H1 (cell line): ENCODE measurements at regions not wholly inside any gene's neighbourhood (a gene's known extent, or its start where the extent isn't known, plus 50 kb on each side); places are given as distances from the start of the nearest gene placed in this dataset.

Source experiments
- CEBPB ChIP-seq: IDR thresholded peaks from 2 replicates; pipeline ENCODE4 v1.6.1; 2012; ENCODE audit warnings: low read depth, low read length
- FOSL1 ChIP-seq: IDR thresholded peaks from 2 replicates; pipeline ENCODE4 v1.6.1; 2011; ENCODE audit warnings: mild to moderate bottlenecking, low read depth, low read length, moderate library complexity; ENCODE audit not compliant: insufficient read depth
- JUN ChIP-seq: IDR thresholded peaks from 2 replicates; pipeline ENCODE4 v1.6.1; 2011; ENCODE audit warnings: low read depth, mild to moderate bottlenecking, improper control_type of control experiment, low read length
- JUND ChIP-seq: IDR thresholded peaks from 2 replicates; pipeline ENCODE4 v1.6.1; 2011; ENCODE audit warnings: mild to moderate bottlenecking, improper control_type of control experiment, low read length
- TAF7 ChIP-seq: optimal IDR thresholded peaks from 2 replicates; pipeline ENCODE3; 2011; ENCODE audit warnings: low read depth, mild to moderate bottlenecking, inconsistent platforms, low read length, moderate library complexity, borderline replicate concordance
- TCF12 ChIP-seq: IDR thresholded peaks from 2 replicates; pipeline ENCODE4 v1.6.1; 2011; ENCODE audit warnings: low read depth, mild to moderate bottlenecking, low read length
- TEAD4 ChIP-seq: IDR thresholded peaks from 2 replicates; pipeline ENCODE4 v1.6.1; 2012; ENCODE audit warnings: low read depth, low read length, inconsistent platforms, mixed read lengths
- YY1 ChIP-seq: IDR thresholded peaks from 2 replicates; pipeline ENCODE4 v1.6.1; 2011; ENCODE audit warnings: low read depth, mild to moderate bottlenecking, low read length
- TF ChIP-seq, protein P1 (sequence below): fragments of 300-600 bp; sonication (generic); IDR thresholded peaks from 2 replicates; pipeline ENCODE4 v1.7.1; 2012; ENCODE audit warnings: low read length, moderate library complexity, mild to moderate bottlenecking, inconsistent platforms; ENCODE audit not compliant: insufficient replicate concordance
- TF ChIP-seq, protein P2 (sequence below): IDR thresholded peaks from 2 replicates; pipeline ENCODE4 v1.6.1; 2012; ENCODE audit warnings: low read length, inconsistent platforms

DNA sequence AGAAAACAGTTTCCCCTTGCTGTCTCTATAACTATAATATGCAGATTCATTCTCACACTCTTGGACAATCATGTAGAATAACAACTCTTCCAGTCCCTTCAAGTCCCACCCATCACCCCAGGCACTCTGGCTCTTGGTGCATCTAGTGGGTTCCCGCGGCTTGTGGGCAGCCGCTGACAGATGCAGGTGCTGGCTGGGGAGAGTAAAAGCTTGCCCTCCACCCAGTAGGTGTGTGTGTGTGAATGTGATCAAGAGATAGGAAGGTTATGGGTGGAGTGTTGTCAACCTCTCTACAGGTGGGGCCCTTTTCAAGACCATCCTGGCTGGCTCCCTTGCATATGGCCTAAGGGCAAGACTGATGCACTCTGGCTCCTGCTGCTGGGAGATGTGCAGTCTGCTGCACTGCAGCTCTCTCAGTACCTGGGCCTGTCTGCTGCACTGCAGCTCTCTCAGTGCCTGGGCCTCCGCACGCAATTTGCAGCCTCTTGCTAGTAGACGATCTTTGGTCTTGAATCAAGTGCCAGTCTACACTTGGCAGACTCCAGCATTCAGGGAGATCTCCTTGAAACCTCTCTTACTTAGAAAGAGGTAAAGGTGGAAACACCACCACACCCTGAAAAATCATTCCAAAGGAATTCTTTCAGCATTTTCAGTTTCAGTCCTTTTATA lies 189.7 kb upstream of the GDNF start (continued):
- TF ChIP-seq, protein P1, sequence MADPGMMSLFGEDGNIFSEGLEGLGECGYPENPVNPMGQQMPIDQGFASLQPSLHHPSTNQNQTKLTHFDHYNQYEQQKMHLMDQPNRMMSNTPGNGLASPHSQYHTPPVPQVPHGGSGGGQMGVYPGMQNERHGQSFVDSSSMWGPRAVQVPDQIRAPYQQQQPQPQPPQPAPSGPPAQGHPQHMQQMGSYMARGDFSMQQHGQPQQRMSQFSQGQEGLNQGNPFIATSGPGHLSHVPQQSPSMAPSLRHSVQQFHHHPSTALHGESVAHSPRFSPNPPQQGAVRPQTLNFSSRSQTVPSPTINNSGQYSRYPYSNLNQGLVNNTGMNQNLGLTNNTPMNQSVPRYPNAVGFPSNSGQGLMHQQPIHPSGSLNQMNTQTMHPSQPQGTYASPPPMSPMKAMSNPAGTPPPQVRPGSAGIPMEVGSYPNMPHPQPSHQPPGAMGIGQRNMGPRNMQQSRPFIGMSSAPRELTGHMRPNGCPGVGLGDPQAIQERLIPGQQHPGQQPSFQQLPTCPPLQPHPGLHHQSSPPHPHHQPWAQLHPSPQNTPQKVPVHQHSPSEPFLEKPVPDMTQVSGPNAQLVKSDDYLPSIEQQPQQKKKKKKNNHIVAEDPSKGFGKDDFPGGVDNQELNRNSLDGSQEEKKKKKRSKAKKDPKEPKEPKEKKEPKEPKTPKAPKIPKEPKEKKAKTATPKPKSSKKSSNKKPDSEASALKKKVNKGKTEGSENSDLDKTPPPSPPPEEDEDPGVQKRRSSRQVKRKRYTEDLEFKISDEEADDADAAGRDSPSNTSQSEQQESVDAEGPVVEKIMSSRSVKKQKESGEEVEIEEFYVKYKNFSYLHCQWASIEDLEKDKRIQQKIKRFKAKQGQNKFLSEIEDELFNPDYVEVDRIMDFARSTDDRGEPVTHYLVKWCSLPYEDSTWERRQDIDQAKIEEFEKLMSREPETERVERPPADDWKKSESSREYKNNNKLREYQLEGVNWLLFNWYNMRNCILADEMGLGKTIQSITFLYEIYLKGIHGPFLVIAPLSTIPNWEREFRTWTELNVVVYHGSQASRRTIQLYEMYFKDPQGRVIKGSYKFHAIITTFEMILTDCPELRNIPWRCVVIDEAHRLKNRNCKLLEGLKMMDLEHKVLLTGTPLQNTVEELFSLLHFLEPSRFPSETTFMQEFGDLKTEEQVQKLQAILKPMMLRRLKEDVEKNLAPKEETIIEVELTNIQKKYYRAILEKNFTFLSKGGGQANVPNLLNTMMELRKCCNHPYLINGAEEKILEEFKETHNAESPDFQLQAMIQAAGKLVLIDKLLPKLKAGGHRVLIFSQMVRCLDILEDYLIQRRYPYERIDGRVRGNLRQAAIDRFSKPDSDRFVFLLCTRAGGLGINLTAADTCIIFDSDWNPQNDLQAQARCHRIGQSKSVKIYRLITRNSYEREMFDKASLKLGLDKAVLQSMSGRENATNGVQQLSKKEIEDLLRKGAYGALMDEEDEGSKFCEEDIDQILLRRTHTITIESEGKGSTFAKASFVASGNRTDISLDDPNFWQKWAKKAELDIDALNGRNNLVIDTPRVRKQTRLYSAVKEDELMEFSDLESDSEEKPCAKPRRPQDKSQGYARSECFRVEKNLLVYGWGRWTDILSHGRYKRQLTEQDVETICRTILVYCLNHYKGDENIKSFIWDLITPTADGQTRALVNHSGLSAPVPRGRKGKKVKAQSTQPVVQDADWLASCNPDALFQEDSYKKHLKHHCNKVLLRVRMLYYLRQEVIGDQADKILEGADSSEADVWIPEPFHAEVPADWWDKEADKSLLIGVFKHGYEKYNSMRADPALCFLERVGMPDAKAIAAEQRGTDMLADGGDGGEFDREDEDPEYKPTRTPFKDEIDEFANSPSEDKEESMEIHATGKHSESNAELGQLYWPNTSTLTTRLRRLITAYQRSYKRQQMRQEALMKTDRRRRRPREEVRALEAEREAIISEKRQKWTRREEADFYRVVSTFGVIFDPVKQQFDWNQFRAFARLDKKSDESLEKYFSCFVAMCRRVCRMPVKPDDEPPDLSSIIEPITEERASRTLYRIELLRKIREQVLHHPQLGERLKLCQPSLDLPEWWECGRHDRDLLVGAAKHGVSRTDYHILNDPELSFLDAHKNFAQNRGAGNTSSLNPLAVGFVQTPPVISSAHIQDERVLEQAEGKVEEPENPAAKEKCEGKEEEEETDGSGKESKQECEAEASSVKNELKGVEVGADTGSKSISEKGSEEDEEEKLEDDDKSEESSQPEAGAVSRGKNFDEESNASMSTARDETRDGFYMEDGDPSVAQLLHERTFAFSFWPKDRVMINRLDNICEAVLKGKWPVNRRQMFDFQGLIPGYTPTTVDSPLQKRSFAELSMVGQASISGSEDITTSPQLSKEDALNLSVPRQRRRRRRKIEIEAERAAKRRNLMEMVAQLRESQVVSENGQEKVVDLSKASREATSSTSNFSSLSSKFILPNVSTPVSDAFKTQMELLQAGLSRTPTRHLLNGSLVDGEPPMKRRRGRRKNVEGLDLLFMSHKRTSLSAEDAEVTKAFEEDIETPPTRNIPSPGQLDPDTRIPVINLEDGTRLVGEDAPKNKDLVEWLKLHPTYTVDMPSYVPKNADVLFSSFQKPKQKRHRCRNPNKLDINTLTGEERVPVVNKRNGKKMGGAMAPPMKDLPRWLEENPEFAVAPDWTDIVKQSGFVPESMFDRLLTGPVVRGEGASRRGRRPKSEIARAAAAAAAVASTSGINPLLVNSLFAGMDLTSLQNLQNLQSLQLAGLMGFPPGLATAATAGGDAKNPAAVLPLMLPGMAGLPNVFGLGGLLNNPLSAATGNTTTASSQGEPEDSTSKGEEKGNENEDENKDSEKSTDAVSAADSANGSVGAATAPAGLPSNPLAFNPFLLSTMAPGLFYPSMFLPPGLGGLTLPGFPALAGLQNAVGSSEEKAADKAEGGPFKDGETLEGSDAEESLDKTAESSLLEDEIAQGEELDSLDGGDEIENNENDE, result no peak
- TF ChIP-seq YY1 (no peak), FOSL1 (no peak), CEBPB (no peak), TEAD4 (no peak), TAF7 (no peak), TCF12 (no peak), JUN (no peak), JUND (no peak)
- TF ChIP-seq, protein P2, sequence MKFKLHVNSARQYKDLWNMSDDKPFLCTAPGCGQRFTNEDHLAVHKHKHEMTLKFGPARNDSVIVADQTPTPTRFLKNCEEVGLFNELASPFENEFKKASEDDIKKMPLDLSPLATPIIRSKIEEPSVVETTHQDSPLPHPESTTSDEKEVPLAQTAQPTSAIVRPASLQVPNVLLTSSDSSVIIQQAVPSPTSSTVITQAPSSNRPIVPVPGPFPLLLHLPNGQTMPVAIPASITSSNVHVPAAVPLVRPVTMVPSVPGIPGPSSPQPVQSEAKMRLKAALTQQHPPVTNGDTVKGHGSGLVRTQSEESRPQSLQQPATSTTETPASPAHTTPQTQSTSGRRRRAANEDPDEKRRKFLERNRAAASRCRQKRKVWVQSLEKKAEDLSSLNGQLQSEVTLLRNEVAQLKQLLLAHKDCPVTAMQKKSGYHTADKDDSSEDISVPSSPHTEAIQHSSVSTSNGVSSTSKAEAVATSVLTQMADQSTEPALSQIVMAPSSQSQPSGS, result no peak
